ENCODE measurements at regions not wholly inside any gene's neighbourhood (a gene's known extent, or its start where the extent isn't known, plus 50 kb on each side); places are given as distances from the start of the nearest gene placed in this dataset.

- Mint-ChIP-seq H3K27ac (no peak overlapping the region), H3K4me3 (no peak overlapping the region), H3K9me3 (peaks cover 3 to 13% of the 10 kb centered on the region in 2 experiments; a peak in 4 of 5 replicates), H3K27me3 (ENCODE audit: low read depth) (no peaks in the 10 kb centered on the region), H3K36me3 (ENCODE audit: insufficient read depth in 1 of 3, low read depth in 3 of 3) (peaks cover 0 to 6% (median 0%) of the 10 kb centered on the region in 3 experiments; a peak in 3 of 7 replicates), H3K4me1 (peaks cover 7 to 12% of the 10 kb centered on the region in 2 experiments)
- no peak overlapping the region for H3K14ac ChIP-seq (ENCODE audit: insufficient read depth, low read length)
- H4K20me1 ChIP-seq (ENCODE audit: control insufficient read depth, insufficient read depth, insufficient read length) = no peaks in the 10 kb centered on the region
- no peak overlapping the region for H2AK5ac ChIP-seq (ENCODE audit: insufficient read length, low read length)
- H3K23ac ChIP-seq (ENCODE audit: insufficient read length, low read depth, low read length) = no peak overlapping the region
- H3T11ph ChIP-seq (ENCODE audit: low read length) = no peak overlapping the region
- H3K23me2 ChIP-seq (ENCODE audit: insufficient read length, low read depth, low read length, poor library complexity, severe bottlenecking) = no peaks in the 10 kb centered on the region
- no peak overlapping the region for H2BK5ac ChIP-seq (ENCODE audit: insufficient read length, low read length)
- H3K18ac ChIP-seq (ENCODE audit: insufficient read length, low read depth, low read length) = no peak overlapping the region
- no peak overlapping the region for H3K4ac ChIP-seq (ENCODE audit: low read depth, low read length)
- no peak for DNase-seq
- no peak overlapping the region for H2BK15ac ChIP-seq (ENCODE audit: low read depth, low read length)
- no peak overlapping the region for H3K9ac ChIP-seq (ENCODE audit: extremely low read depth, insufficient read length, low read length)
- no peaks in the 10 kb centered on the region for H3K9me3 ChIP-seq (ENCODE audit: control insufficient read depth, low read depth, low read length)
- TF ChIP-seq CTCF (conservative IDR thresholded peaks at IDR 0.05) = no peak
- H4K91ac ChIP-seq (ENCODE audit: insufficient read length, low read depth, low read length) = no peak overlapping the region
- H3K27me3 ChIP-seq (ENCODE audit: insufficient read depth, low read length) = no peaks in the 10 kb centered on the region
- no peak overlapping the region for H2BK12ac ChIP-seq (ENCODE audit: insufficient read length, low read depth, low read length)
- H3K4me2 ChIP-seq (ENCODE audit: insufficient read depth, insufficient read length, low read length) = no peak overlapping the region
- no peak overlapping the region for H2BK120ac ChIP-seq (ENCODE audit: low read depth, low read length, poor library complexity, severe bottlenecking)
- H2AFZ ChIP-seq (ENCODE audit: low read length) = no peak overlapping the region
- H4K8ac ChIP-seq (replicated peaks; ENCODE audit: insufficient read length, low read depth, low read length) = no peak overlapping the region
- H3K27ac ChIP-seq (ENCODE audit: insufficient read length, low read depth, low read length) = no peak overlapping the region
- no peak overlapping the region for H4K5ac ChIP-seq (ENCODE audit: insufficient read length, low read depth, low read length)
- no peaks in the 10 kb centered on the region for H3K4me1 ChIP-seq (ENCODE audit: insufficient read depth, low read length)
- no peaks in the 10 kb centered on the region for H3K79me1 ChIP-seq (ENCODE audit: insufficient read depth, low read depth, low read length, poor library complexity, severe bottlenecking)
- H3K79me2 ChIP-seq (ENCODE audit: insufficient read depth, low read length) = no peaks in the 10 kb centered on the region
- H2BK20ac ChIP-seq (ENCODE audit: low read depth, low read length, poor library complexity, severe bottlenecking) = no peak overlapping the region
- no peak overlapping the region for H3K56ac ChIP-seq (ENCODE audit: insufficient read length, low read depth, low read length)
Measured at GRCh38 chr2:77800410-77800809, 278.2 kb upstream of the LRRTM4 start.

Measured in H9 (cell line).